ENCODE measurements at regions not wholly inside any gene's neighbourhood (a gene's known extent, or its start where the extent isn't known, plus 50 kb on each side); places are given as distances from the start of the nearest gene placed in this dataset.

DNA sequence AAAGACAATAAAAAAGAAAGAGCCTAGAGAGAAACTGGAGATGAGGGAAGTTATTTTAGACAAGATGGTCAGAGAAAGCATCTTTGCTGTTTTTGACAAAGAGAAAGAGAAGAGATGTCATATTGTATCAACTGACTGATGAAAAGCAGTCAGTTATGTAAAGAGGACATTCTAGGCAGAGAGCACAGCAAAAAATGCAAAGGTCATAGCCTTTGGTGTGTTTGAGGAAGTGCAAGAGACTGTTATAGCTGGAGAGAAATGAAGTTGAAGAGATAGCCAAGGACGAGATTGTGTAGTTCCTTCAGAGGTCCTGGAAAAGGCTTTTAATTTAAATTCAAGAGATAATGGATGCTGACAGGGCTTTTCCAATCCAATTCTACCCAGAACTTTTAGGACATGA, 342.4 kb downstream of the RASEF start:
- TF ChIP-seq, protein P1, sequence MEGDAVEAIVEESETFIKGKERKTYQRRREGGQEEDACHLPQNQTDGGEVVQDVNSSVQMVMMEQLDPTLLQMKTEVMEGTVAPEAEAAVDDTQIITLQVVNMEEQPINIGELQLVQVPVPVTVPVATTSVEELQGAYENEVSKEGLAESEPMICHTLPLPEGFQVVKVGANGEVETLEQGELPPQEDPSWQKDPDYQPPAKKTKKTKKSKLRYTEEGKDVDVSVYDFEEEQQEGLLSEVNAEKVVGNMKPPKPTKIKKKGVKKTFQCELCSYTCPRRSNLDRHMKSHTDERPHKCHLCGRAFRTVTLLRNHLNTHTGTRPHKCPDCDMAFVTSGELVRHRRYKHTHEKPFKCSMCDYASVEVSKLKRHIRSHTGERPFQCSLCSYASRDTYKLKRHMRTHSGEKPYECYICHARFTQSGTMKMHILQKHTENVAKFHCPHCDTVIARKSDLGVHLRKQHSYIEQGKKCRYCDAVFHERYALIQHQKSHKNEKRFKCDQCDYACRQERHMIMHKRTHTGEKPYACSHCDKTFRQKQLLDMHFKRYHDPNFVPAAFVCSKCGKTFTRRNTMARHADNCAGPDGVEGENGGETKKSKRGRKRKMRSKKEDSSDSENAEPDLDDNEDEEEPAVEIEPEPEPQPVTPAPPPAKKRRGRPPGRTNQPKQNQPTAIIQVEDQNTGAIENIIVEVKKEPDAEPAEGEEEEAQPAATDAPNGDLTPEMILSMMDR (IDR thresholded peaks at IDR 0.05; ENCODE audit: poor library complexity, severe bottlenecking) = no peak
- H3K4me1 ChIP-seq (ENCODE audit: insufficient read depth, poor library complexity, severe bottlenecking) = no peaks in the 10 kb centered on the region
- H3K27ac ChIP-seq (ENCODE audit: poor library complexity, severe bottlenecking) = no peak overlapping the region
- no peak overlapping the region for H3K4me3 ChIP-seq (ENCODE audit: severe bottlenecking)
- no peaks in the 10 kb centered on the region for H3K27me3 ChIP-seq (ENCODE audit: insufficient read depth, poor library complexity, severe bottlenecking)
- H3K9me3 ChIP-seq (ENCODE audit: severe bottlenecking) = no peaks in the 10 kb centered on the region
- ATAC-seq (ENCODE audit: low read depth) = no peak
- DNase-seq (ENCODE audit: low spot score) = no peak
- no peaks in the 10 kb centered on the region for H3K36me3 ChIP-seq (ENCODE audit: low read depth)

DNA sequence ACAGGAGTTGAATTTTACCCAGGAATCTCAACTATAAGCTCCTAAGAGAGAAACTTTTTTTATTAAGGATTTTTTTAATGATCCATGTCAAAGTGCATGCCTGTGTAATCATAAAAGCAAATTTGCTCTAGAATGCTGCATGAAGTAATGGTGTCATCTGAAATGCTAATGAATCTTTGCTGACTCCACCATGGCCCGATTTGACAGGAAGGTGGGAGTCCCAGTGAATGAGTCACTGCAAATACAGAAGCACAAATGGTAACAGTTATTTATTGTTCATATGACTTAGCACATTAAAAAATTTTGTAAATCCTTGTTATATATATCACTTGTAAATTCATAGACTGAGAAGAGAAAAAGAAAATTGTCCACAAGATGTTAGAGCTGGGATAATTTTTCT, 341.3 kb downstream of the RASEF start:
- ATAC-seq (ENCODE audit: low read depth) = no peak
- TF ChIP-seq, protein P1 (IDR thresholded peaks at IDR 0.05; ENCODE audit: poor library complexity, severe bottlenecking) = no peak
- Histone ChIP-seq H3K27me3 (ENCODE audit: insufficient read depth, poor library complexity, severe bottlenecking) (no peaks in the 10 kb centered on the region), H3K4me3 (ENCODE audit: severe bottlenecking) (no peak overlapping the region), H3K4me1 (ENCODE audit: insufficient read depth, poor library complexity, severe bottlenecking) (no peaks in the 10 kb centered on the region), H3K27ac (ENCODE audit: poor library complexity, severe bottlenecking) (no peak overlapping the region), H3K36me3 (ENCODE audit: low read depth) (no peaks in the 10 kb centered on the region), H3K9me3 (ENCODE audit: severe bottlenecking) (no peaks in the 10 kb centered on the region)
- no peak for DNase-seq (ENCODE audit: low spot score)

DNA sequence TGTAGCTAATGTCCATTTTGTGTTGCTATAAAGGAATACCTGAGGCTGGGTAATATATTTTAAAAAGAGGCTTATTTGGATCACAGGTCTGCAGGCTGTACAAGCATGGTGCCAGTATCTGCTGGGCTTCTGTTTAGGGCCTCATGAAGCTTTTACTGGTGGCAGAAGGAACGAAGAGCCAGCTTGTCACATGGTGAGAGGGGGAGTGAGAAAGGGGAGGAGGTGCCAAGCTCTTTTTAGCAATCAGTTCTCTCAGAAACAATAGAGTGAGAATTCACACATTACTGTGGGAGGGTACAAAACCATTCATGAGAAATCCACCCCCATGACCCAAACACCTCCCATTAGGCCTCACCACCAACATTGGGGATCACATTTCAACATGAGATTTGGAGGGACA, 340.9 kb downstream of the RASEF start:
- Histone ChIP-seq H3K9me3 (ENCODE audit: severe bottlenecking) (no peaks in the 10 kb centered on the region), H3K27me3 (ENCODE audit: insufficient read depth, poor library complexity, severe bottlenecking) (no peaks in the 10 kb centered on the region), H3K27ac (ENCODE audit: poor library complexity, severe bottlenecking) (no peak overlapping the region), H3K36me3 (ENCODE audit: low read depth) (no peaks in the 10 kb centered on the region), H3K4me3 (ENCODE audit: severe bottlenecking) (no peak overlapping the region), H3K4me1 (ENCODE audit: insufficient read depth, poor library complexity, severe bottlenecking) (no peaks in the 10 kb centered on the region)
- TF ChIP-seq, protein P1 (IDR thresholded peaks at IDR 0.05; ENCODE audit: poor library complexity, severe bottlenecking) = no peak
- no peak for DNase-seq (ENCODE audit: low spot score)
- no peak for ATAC-seq (ENCODE audit: low read depth)

DNA sequence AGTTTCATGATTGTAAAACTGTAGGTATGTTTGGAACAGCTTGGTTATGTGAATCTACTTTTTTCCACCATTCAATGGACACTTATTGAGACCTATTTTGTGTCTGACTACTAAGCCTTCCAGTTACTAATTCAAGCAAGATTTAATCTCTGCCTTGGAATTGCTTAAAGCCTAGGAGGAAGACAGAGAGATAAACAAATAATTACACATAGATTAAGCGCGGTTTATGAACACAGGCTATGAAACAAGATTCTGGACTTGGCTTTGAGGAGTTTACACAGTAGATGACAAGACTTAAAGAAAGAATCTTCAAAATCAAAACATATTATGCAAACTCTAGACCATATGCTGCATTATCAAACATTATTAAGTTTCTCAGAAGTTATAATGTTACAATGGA, 340.4 kb downstream of the RASEF start:
- no peaks in the 10 kb centered on the region for H3K9me3 ChIP-seq (ENCODE audit: severe bottlenecking)
- no peaks in the 10 kb centered on the region for H3K4me1 ChIP-seq (ENCODE audit: insufficient read depth, poor library complexity, severe bottlenecking)
- ATAC-seq (ENCODE audit: low read depth) (no peak), DNase-seq (ENCODE audit: low spot score) (no peak)
- H3K4me3 ChIP-seq (ENCODE audit: severe bottlenecking) = no peak overlapping the region
- no peaks in the 10 kb centered on the region for H3K27me3 ChIP-seq (ENCODE audit: insufficient read depth, poor library complexity, severe bottlenecking)
- H3K27ac ChIP-seq (ENCODE audit: poor library complexity, severe bottlenecking) = no peak overlapping the region
- TF ChIP-seq, protein P1 (IDR thresholded peaks at IDR 0.05; ENCODE audit: poor library complexity, severe bottlenecking) = no peak
- no peaks in the 10 kb centered on the region for H3K36me3 ChIP-seq (ENCODE audit: low read depth)

GRCh38 chr9:82726424-82727276, 336.3 kb downstream of the RASEF start:
- Histone ChIP-seq H3K27me3 (ENCODE audit: insufficient read depth, poor library complexity, severe bottlenecking) (no peaks in the 10 kb centered on the region), H3K36me3 (ENCODE audit: low read depth) (no peaks in the 10 kb centered on the region), H3K4me1 (ENCODE audit: insufficient read depth, poor library complexity, severe bottlenecking) (no peaks in the 10 kb centered on the region), H3K9me3 (ENCODE audit: severe bottlenecking) (no peaks in the 10 kb centered on the region), H3K4me3 (ENCODE audit: severe bottlenecking) (no peak overlapping the region), H3K27ac (ENCODE audit: poor library complexity, severe bottlenecking) (no peak overlapping the region)
- ATAC-seq (ENCODE audit: low read depth) (no peak), DNase-seq (ENCODE audit: low spot score) (no peak)
- TF ChIP-seq, protein P1 (IDR thresholded peaks at IDR 0.05; ENCODE audit: poor library complexity, severe bottlenecking) = no peak

Measured in RWPE2 (cell line).